CD4-positive, alpha-beta T cell treated with Interleukin-15 for 1 hour (primary cell): ENCODE measurements at regions not wholly inside any gene's neighbourhood (a gene's known extent, or its start where the extent isn't known, plus 50 kb on each side); places are given as distances from the start of the nearest gene placed in this dataset.
A peak's percentile ranks its signal among the peaks of the same experiment; 100 is the strongest.

Experiments
- DNase-seq: peaks from one replicate; pipeline ENCODE4 v3.0.0-alpha.2; 2020

- DNase-seq, result peak; percentile 74
These were observed 51.1 kb upstream of the EED start for GRCh38 chr11:86193297-86194095.

GRCh38 chr11:86192519-86193257, 51.9 kb upstream of the EED start:
- no peak for DNase-seq

GRCh38 chr11:86191874-86192273, 52.7 kb upstream of the EED start:
- DNase-seq, result no peak

DNA sequence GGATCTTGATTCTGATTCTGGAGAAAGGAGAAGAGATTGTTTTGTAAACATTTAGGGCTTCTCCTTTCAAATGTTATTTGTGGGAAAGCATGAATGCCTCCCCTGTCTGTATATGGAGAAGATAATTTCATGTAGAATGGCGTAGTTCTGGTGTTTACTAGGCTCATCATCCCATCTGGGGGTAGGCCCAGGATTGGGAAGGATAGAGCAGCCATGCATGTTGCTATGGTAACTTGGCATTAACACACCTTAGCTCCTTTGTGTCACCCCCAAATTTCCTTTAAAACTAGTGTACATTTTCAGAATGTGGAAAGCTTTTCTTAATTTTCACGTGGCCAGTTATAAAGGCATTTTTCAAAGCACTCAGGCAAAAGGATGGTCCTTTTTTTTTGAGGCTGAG, 57.5 kb upstream of the EED start:
- DNase-seq, result no peak

- DNase-seq, result no peak
These were observed 58.2 kb upstream of the EED start for GRCh38 chr11:86186386-86186785.

DNA sequence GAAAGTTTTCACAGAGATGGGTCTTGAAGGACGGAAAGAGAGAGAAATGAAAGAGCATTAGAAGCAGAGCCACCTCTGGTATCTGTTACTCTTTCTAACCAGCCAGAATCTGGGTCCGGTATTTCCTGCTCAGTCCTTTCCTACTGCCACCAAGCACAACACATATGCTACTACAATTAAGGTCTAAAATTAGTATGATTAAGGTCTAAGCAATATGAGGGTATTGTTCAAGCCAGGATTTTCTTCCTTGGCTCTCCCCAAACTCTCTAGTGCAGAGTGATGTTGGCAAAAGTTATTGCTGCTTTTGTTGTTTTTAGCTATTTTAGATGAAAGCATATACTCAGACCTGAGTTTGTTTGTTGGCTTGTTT, 59.2 kb upstream of the EED start:
- no peak for DNase-seq

DNA sequence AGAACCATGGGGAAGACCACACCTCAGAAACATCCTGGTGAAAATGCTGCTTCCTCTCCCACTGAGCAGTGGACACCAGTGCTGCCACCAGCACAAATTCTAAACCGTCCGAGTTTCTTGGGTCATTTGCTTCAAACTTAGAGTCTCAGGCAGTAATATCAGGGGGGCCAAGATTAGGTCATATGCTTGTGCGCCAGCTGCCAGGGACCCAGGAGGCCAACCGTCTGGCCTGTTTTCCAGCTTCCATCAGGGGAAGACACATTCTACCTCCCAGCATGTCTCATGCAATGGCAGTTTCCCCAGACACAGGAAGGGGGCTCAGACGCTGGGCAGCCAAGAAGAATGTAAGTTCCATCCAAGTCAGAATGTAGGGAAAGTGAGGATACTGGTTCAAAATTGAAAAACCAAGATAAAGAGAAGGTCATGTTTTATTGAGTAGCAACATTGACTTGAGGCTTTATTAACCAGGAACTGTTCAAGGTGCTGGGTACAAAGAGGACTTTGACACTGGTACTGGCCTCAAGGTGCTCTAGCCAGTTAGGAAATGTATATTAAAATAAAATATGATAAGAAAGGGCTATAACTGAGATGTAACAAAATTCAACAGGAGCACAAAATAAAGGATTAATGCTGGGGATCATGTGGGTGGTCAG, 59.7 kb upstream of the EED start:
- no peak for DNase-seq

GRCh38 chr11:86183694-86184093, 60.9 kb upstream of the EED start:
- peak; percentile 24 for DNase-seq

- DNase-seq, result peak; percentile 39
These were observed 61.5 kb upstream of the EED start for GRCh38 chr11:86182976-86183584.

- DNase-seq, result no peak
These were observed 63.2 kb upstream of the EED start for GRCh38 chr11:86181379-86181778.

GRCh38 chr11:86180851-86181250, 63.7 kb upstream of the EED start:
- no peak for DNase-seq

- DNase-seq, result no peak
These were observed 64.1 kb upstream of the EED start for GRCh38 chr11:86180423-86180822.

DNA sequence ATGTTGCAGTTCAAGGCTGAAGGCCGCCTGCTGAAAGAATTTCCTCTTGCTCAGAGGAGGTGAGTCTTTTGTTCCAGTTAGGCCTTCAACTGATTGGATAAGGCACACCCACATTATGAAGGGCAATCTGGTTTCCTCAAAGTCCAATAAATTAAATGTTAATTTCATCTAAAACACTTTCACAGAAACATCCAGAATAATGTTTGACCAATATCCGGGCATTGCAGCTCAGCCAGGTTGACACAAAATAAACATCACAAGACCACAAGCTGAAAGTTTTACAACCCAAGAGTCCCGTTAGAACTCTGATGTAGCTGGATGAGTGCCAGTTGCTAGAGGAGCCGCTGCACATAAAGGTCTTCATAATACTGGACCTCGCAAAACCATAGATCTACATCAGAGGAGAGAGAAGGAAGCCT, 64.9 kb upstream of the EED start:
- no peak for DNase-seq

DNA sequence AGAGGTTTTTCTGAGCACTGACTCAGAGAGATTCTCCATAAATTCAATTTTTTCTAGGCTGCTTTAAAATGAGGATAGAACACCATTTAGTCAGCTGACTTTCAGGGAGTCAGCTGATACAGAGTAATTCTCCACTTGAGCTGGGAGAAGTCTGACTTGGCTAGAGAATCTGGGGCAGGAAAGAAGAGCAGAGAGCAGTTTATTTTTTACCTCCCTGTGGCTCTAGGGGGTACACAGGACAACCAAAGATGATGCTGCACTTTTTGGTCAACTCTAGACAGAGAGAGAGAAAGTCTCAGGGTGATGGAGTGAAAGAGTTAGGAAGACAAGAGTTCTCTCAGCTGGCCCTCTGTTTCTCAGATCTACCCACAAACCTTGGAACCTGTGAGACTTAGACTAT, 67.3 kb upstream of the EED start:
- DNase-seq, result no peak

DNA sequence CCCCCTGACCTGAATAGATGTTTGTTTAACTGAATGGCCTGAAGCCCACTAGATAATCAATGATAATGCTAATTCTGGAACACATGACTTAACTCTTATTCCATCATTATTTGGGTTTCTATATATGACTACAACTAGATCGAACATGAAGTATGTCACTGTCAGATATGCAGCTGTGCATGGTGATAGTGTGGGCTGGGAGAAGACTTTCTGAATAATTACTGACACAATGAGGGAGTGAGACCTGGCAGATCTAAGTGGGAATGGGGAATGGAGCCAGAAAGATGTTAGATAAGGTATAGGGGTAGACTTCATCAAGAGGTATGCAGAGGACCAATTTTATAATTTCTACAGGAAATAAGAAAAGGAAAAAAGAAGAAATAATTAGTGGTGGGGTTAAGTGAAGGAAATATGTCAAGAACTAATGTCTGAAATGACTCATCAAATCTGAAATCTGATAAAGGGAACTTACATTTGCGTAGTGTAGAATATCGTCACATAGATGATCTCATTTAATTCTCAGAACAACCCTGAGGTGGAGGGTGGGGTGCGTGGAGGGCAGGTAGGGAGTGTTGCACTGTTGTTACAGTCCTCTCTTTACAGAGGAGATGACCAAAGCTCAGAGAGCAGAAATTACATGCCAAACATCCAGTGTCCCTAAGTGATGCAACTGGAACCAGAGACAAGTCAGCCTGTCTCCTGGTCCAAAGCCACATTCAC, 68.2 kb upstream of the EED start:
- peak; percentile 61 for DNase-seq

DNA sequence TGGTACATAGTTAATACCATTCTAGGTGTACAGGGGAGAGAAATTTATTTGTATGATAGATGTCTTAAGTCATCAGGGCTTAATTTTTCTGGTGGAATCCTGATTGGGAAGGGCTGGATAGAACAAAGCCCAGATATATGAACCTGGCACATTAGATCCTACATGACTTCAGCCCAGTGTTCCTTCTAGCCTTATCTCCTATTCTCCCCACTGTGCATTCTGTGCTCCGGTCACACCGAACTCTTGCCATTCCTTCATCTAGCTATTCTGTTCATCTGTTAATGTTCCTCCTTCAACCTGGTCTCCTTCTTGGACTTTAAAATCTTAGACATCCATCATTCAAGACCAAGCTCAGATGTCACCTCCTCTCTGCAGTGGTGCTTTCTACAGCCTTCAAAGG, 68.9 kb upstream of the EED start:
- no peak for DNase-seq

DNA sequence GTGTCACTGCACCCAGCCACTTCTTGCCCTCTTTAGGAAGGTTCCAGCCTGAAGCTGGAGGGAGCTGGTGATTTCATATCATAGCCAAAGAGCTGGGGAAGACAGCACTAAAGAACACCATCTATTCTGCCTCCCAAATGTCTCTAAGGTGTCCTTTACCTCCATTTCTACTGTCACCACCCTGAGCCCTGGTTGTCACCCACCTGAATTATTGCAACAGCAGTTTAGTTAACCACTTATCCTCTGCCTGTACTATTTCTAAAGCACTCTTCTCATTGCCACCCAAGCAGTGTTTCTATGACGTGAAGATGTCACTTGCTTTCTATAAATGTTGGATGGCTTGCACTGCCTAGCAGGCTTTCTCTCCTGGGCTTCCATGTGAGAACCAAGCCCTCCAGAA, 69.4 kb upstream of the EED start:
- no peak for DNase-seq

DNA sequence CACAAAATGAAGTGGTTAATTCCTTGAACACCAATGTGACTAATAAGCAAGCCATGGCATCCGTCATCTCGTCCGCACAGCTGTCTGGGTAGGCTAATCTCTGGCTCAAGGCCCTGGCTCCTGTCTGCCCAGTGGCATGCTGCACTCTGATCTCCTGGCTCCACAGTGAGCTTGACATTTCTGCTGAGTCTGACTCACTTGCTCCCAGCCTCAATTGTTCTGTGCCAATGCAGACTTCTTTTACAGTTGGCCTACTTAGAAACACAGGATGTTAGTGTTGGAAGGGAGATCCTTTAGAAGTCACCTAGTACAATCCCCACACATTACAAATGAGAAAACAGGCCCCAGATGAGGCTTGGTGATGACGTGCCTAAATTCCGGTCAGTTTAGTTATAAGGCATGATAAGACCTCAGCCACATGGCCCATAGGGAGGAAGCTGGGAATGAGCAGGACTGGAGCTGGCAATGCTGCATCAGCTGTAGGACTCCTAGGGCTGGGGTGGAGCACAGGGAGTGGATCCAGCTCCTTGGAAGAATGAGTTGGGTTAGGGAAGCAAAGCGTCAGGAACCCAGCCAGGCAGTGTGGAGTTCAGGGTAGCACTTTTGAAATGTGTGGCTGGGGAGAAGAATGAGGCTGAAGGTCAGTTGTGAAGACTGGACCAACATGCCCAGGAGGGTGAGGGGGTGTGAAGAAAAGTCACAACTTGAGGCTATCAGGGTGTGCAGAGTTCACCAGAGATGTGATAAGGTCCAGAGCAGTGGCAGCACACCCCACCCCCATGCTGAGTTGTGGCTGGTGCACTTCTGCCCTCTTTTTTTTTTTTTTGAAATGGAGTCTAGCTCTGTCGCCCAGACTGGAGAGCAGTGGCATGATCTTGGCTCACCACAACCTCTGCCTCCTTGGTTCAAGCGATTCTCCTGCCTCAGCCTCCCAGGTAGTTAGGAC, 70.2 kb upstream of the EED start:
- no peak for DNase-seq

DNA sequence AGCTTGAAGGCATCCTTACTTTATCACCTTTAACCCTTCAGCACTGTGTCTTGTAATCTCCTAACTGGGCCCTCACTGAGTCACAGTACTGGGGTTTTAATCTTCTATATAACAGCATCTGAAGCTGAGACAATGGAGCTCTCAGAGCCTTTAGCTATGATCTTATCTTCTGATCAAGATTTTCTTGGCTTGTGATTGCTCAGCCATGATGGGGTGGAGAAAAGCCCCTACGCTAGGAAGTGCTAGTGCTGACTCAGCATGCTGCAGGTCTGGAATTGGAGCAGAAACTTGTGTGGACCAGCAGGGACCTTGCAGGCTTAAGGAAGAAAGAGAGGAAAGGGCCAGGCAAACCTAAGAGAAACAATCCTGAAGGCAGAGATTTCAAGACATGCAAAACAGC, 71.7 kb upstream of the EED start:
- DNase-seq, result no peak

DNA sequence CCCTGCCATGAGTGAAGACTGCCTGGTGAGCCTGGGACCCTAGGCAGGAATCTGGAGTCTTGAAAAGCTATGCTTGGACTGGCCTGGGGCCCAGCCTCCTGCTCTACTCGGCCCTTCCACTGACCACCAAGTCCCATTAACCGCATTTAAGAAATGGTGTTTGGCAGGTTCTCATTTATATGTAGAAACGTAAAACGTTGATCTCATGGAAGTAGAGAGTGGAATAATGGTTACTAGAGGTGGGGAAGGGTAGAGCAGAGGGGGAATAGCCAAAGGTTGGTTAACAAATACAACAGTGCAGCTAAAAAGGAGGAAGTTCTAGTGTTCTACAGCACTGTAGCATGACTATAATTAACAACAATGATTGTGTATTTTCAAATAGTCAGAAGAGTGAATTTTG, 72.9 kb upstream of the EED start:
- DNase-seq, result no peak

DNA sequence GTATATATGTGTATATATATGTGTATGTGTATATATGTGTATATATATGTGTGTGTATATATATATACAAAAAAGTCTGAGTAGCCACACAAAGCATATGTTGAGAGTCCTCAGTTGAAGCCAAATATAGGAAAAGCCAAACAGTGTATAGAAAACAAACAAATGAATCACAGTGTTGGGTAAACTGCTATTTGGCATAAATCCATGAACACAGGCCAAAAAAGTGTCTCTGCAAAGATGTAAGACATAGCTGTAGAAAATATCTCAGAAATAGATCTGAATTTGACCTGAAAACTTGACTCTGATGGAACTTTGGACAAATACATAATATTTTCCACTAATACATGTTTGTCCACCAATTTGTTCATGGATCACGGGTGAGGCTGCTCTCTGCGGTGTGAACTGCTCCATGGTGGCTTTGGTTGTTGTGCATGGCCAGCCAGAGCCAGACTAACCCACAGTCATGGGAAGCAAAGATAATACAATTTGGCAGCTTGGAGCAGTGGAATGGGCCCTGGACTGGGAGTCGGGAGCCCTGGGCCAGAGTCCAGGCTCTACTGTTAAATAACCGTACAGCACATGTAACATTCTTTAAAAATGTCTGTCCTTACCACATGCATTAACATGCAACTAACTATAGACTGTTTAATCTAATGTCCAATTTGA, 76.9 kb upstream of the EED start:
- no peak for DNase-seq
